ENCODE measurements at regions not wholly inside any gene's neighbourhood (a gene's known extent, or its start where the extent isn't known, plus 50 kb on each side); places are given as distances from the start of the nearest gene placed in this dataset.
"Not testable (repeated sequence)": the region's sequence is repeated elsewhere in the genome, so short reads cannot be mapped to it uniquely, and the experiment has no call there.

DNA sequence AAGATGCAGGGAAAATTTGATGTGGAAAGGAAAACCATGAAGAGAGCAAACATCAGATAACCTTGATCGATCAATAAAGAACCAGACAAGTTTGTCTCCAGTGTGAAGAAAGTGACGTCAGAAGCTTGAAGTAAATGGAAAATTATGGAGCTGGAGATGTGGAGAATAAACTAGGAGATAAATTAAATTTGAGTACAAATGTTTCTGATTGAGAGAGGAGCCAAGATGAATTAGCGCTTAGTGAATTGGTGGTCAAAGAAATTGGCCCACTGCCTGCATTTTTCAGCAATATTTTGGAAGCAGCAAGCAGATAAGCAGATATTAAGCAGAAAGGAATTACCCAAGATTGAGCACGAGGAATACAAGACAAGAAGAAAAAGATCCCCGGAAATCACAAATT lies 567.3 kb upstream of the ZNF385D start:
- no peak for DNase-seq (ENCODE audit: low spot score)

DNA sequence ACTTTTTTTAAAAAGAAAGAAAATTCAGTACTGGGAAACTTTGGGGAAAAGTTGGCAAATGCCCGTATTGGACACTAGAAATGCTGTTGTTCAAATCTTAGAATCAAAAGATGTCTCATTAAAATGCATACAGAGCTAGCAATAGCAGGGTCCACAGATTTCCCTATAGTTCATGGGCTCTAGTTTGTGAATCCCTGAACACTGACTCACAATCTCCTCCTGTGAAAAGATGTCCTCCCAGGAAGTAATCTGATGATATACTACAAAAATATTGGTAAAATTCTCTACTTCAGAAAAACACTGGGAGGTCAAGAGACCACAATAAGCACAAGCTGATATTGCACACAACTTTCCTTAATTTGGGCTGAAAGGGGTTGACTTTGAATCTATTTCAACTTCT lies 568.4 kb upstream of the ZNF385D start:
- no peak for DNase-seq (ENCODE audit: low spot score)

DNA sequence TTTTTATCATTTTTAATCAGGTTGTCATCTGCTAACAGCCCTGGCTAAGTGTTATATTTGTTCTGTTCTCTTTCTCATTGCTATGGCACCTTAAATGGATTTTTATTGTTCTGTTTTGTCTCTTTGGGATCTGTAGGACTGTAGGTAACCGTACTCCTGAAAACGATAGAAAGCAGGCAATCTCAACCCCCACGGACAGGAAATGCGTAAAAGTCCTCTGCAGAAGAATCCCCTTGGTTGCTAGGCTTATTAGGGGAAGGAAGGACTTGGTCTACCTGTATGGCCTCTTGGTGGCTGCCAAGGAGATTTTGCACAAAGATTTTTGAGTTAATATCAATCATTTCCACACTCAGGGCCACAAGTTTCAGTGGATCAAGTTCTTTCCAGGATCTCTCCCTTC lies 571.9 kb upstream of the ZNF385D start:
- no peak for DNase-seq (ENCODE audit: low spot score)

DNA sequence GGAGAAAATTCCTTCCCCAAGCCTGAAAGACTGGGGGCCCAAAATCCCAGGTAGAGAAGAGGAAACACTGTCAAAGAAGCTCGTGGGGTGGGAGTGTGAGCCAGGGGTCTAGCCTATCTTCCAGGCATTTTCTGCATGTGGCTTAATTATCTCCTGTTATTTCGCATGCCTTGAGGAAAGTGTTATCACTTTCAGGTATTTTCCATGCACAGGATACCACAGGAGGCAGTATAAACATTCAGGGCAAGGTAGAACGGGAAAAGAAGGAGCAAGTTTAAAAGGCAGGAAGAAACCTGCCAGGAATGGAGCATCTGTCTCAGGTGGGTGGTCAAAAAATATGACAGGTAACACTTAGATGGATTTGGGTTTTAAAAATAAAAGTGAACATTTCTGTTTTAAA lies 575.3 kb upstream of the ZNF385D start:
- no peak for DNase-seq (ENCODE audit: low spot score)

DNA sequence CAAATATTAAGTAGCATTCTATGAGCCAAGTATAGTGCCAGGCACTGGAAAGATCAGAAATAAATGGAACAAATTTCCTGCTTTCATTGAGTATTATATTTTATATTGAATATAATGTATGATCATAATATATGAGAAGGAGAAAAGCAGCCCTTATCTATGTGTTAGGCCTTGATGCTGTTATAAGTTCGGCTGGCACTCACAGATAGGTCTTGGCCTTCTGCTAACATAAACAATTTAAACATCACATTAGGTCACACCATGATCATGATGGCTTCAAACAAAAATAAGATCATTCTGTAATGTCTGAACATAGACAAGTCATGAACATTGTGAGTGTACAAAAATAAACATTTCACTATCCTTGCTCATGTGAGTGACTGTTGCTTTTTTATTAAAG lies 584.0 kb upstream of the ZNF385D start:
- no peak for DNase-seq (ENCODE audit: low spot score)

DNA sequence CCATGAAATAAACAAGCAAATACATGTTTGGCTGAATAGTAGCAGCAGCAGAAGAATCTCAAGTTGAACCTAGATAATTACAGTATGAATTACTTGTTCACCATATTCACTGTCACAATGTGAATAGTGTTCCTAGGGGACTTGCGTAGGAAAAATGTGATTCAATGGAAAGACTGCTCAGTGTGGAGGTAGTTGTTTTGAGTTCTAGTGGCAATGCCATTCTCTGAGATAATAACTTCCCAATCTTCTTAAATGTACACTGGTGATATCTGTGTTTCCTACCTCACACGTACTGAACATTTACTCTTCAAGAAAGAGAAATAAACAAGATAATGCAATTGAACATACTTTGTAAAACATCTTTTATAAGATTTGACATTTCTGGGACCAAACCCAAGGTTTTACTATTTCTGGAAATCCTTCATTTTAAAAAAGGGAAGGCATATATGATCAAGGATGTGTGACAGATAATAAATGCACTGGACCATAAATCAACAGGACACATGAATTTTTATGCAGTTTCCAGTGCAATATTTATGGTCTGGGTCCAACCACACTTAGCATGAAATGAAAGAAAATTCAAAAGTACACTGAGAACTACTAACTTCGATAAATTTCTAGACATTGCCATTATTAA lies 598.3 kb upstream of the ZNF385D start:
- DNase-seq (ENCODE audit: low spot score) = no peak

DNA sequence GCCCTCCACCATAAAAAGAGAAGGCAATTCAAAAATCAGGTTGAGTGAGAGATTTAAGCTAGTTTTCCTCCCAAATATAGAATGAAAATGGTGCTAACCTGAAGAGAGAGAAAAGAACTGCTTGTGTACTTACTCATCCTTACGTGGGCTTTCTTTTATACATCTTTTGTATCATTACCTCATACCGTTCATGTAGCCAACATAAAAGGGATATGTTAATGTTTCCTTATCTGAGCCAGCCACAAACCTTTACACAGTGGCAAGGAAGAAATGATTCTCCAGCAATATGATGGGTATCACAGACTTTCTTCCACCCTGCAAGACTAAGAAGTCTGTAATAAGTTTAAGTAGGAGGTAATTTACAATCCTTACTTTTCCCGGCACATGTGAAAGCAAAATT lies 600.8 kb upstream of the ZNF385D start:
- DNase-seq (ENCODE audit: low spot score) = no peak

DNA sequence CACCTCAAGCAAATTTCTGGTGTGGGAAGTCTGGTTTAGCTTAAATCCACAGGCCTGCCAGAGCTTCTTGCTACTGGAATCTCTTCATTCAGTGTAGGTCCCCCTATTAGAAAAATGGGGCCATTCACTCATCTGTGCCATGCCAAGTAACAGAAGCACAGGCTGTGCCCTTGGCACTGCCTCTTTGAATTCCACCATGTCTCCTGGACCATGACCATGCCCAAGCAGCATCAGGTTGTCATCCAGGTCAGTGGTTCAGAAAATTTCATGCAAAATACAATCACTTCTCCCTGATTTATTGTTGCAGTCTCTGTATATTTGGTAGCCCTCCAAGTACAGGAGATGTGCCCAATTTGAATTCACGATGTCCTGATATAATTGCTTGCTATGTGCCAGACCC lies 602.1 kb upstream of the ZNF385D start:
- DNase-seq (ENCODE audit: low spot score) = no peak

DNA sequence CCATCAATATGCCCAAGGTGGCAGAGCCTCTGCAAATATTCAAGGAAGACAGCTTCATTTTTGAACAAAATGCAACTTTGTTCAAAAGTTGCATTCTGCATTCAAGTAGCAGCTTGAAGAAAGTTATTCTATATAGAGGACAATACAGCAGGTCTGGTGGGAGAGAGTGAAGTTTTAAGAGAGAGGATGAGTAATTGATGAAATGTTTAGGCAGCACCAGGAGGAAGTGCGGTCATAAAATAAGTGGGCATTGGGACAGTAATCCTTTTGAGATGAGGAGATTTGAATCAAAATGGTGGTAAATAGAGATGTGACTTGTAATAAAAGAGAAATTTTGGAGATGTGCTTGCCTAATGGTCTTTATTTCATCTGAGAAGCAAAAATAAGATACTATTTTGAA lies 607.3 kb upstream of the ZNF385D start:
- no peak for DNase-seq (ENCODE audit: low spot score)

DNA sequence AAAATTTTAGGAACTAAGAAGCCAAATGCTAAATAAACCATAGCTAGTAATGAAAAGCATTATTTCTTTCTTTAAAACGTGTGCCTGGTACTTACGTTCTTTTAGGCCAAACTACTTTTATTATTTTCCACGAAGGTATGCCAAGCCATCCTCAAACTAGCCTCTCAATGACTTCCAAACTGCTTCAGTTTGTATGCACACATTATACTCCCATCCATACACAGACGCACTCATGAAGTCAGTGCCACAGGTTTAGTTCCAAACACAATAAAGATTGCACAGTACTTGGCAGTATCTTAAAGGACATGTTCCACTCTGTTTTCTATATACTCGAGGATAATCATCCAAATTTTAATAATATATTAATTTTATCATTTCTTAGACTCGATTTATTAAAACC lies 609.2 kb upstream of the ZNF385D start:
- DNase-seq (ENCODE audit: low spot score) = no peak

DNA sequence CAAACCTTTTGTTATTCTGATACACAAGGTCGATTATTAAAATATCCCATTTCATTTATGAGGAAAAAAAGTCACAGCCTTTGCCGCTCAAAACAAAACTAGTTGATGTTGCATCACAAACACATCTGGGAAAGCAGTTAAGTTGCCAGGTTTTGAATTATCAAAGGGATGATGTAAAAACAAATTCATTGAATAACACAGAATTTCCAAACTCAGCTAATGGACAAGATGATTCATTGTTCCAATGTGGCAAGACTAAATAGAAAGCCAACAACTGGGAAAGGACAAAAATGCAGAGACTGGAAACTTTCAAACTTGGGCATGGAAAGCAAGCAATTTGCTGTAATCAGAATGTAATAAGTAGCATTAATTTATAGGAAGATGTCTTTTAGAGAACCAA lies 610.0 kb upstream of the ZNF385D start:
- no peak for DNase-seq (ENCODE audit: low spot score)

DNA sequence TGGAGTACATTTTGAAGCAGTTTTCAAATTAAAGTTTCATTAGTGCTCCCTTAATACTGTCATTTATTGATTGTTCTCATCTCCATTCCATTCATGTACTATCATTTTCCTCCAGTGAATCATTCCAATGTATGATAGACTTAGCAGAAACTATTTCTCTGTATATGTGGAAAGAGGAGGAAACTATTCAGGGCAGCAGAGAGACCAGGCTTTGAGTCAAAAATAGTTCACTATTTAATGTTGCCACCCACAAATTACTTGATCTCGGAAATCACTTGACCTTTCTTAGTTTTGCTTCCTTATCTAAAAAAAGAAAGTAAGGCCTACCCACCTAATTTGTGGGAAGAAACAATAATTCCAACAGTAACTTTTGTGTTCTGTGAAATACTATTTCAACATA lies 610.5 kb upstream of the ZNF385D start:
- no peak for DNase-seq (ENCODE audit: low spot score)

DNA sequence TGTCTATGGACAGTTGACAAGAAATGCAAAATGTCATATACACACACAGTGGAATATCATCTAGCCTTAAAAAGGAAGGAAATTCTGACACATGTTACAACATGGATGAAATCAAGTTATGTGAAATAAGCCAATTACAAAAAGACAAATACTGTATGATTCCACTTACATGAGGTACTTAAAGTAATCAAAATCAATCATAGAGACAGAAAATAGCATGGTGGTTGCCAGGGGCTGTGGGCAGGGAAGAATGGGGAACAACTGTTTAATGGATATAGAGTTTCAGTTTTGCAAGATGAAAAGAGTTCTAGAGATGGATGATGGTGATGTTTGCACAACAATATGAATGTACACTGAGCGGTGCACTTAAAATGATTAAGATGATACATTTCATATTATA lies 613.8 kb upstream of the ZNF385D start:
- DNase-seq (ENCODE audit: low spot score) = no peak

DNA sequence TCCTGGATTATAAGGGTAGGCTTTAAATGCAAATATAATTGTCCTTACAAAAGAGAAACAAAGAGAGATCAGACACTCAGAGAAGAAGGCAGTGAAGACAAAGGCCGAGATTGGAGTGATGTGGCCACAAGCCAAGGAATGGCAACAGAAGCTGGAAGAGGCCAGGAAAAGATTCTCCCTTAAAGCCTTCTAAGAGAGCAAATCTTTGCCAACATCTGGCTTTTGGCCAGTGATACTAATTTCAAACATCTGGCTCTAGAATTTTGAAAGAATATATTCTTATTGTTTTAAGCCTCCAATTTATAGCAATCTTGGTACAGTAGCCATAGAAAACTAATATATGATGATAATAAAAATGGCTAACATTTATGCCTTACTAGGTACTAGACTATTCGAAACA lies 615.8 kb upstream of the ZNF385D start:
- DNase-seq (ENCODE audit: low spot score) = no peak

DNA sequence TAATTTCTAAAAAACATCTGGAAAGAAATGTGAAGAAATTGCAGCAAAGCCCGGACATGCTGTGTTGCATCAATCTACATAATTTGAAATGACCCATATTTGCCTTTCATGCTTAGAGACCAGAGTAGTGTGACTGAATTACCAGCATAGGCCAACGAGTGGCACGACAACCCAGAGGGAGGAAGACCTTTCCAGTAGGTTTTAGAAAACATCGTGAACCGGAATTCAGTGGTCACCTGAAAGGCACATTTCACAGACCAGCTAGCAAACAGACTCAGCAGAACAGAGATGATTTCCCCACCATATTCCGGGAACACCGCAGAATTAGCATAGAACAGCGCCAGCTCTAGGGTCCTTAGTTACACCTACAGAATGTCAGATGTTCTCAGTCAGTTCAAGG lies 620.0 kb upstream of the ZNF385D start:
- no peak for DNase-seq (ENCODE audit: low spot score)

DNA sequence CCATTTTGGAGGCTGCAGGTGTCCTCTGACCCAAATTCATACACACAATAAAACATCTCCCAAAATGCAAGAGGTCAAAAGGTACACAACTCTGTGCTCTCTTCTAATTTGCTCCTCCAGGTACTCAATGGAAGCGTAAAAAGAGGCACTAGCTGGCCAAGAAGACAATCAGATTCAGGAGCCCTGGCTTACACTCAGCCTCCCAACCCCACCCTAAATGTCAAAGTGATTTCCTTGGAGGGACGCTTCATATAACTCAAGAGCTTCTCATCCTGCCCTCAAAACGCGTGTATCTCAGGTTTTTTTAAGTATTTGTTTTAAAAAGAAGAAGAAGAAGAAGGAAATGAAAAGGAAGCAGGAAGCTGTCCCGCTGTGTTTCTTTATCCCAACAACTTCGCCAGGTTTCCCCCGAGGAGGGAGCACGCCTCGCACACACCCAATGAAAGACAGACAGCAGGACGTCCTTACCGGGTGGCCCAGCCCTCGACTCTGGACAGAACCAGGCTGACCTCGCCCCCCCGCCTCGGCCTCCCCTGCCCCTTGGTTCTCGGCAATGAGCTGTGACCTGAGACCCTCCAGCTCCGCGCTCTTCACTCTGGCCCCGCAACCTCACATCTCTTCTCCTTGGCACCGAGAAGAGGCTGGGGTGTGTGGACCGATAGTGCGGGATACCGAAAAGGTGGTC lies 620.7 kb upstream of the ZNF385D start:
- DNase-seq (ENCODE audit: low spot score) = no peak

DNA sequence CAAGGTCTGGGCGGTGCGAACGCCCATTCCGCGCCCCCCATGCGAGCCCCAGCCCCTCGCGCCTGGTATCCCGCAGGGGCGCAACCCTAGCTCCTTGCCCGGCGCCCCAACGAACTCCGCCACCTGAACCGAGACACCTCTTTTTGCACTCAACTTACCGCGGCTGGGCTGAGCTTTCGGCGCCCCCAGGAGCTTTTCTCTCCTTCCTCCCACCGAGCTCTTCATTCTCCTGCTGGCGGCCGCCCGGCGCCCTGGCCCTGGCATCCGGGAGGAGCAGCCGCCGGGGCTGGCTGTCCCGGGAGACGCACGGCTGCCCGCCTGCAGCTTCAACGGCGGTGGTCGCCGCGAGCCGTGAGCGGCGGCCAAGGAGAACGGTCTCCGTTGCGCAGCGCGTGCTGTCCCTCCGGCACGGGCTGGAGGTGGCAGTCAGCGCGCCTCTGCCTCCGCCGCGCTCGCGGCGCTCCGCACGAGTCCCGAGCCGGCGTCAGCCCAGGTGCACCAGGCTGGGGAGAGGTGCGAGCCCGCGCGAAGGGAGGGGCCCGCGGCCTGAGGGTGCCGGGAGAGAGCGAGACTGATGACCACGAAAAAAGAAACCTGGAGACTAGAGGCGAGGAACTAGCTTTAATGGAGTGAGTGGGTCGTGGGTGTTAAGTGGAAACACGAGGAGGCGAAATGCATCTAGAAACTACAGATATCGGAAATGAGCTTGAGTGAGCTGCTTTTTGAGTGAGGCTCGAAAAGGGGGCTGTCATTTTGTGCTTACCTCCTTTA lies 621.5 kb upstream of the ZNF385D start:
- DNase-seq (ENCODE audit: low spot score) = no peak

DNA sequence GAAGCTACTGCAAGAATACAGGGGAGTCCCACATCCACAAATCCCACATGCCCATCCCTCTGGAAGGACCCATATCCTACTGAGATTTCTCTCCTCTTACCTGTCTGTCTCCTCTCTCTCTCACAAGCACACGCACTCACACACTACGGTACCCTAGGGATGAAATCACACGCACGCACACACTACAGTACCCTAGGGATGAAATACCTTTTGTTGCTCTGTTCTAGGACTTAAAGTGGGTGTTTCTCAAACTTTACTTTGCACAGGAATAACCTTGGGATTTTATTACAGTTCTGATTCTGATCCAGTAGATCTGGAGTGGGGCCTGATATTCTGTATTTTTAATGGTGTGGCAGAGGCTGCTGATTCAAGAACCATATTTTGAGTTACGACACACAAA lies 622.2 kb upstream of the ZNF385D start:
- no peak for DNase-seq (ENCODE audit: low spot score)

DNA sequence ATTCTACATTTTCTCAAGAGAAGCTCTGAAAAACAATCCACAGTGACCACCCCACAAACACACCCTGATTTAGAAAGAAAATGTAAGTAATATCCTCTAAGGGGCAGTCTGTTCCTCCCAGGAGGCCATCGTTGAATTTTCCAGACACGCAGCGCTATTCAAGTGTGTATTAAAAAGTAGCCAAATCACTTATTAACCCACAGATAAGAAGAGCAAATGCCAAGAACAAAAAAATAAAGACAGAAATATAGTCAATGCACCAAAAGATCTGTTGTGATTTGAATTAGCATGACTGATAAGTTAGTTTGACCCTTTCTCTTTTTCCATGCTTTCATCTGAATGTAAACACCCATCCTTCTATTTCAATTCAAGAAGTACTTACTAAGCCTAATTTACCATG lies 622.8 kb upstream of the ZNF385D start:
- no peak for DNase-seq (ENCODE audit: low spot score)

DNA sequence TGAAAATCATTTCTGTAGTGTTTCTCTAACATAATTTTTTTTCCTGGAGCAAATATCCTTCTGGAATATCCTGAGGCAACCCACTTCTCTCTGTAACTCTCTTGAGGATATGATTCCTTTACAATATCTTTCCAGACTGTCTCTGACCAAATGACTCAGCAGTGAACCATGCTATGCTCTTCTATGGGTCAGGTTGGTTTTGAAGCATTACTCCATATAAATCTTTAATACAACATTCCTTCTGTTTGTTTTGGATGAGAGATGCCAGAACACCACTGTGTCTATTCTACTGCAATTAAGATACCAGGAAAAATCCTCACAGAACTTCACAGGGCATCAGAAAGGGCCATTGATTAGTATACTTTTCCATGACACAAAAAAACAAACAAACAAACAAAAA lies 626.4 kb upstream of the ZNF385D start:
- DNase-seq (ENCODE audit: low spot score) = no peak

DNA sequence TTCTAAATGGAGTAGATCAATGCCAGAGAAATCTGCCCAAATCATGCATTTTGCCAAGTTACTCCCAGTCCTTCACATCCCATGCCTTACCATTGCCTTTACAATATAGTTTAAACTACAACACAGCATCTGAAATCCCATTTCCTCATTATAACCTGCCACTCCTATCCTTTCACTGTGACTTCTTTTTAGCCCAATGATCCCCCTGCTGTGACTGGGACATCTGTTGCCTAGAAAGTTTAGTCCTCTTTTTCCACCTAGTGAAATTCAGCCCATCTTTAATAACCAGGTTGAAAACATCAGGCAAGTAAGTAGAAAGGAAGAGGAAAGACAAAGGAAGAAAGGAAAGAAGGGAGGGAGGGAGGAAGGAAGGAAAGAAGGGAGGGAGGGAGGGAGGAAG lies 627.9 kb upstream of the ZNF385D start:
- no peak for DNase-seq (ENCODE audit: low spot score)

DNA sequence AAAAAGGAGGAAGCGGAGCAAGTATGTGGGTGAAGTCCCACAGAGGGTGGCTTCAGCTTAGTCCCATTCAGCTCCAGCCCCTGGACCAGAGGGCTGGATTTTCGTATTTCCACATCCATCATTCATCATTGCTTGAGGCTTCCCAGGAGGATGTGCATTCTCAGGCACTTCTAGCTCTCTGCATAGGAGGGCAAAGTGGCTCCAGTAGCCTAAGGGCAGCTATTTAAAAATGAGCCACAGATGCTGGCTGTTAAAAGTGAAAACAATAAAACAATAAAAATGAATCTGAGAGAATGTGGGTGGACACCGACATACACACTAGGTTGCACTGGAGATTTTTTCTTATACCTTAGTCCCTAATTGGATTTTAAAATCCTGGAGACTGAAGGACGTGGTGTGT lies 629.2 kb upstream of the ZNF385D start:
- DNase-seq (ENCODE audit: low spot score) = no peak

DNA sequence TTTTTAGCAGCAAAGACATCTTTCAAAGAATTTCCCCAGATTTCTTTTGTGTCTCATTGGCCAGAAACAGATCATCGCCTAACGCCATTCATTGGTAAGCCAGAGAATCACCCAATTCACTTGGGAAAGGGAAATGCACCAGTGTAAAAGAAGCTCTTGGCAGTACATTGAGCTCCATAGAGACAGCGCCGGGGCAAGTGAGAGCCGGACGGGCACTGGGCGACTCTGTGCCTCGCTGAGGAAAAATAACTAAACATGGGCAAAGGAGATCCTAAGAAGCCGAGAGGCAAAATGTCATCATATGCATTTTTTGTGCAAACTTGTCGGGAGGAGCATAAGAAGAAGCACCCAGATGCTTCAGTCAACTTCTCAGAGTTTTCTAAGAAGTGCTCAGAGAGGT lies 630.6 kb upstream of the ZNF385D start:
- not testable (repeated sequence) for DNase-seq (ENCODE audit: low spot score)

DNA sequence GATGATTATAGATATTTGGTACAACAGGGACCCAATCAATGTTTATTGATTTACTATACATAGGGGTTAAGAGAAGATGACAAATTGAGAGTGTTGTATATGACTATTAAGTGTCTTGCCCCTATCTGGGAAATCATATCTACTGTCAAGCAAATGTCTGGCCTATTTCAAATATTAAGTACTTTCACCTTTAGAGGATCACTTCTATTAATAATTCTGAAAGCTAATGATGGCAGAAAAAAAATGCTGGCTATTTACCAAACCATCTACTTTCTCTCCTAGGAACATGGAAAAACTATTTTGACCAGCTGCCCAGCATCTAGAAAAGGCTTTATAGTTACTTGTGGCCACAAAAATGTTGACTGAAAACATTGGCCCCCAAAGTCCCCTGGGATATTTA lies 632.3 kb upstream of the ZNF385D start:
- DNase-seq (ENCODE audit: low spot score) = no peak
